Globus pallidus (tissue), 1 donor: ENCODE measurements at regions not wholly inside any gene's neighbourhood (a gene's known extent, or its start where the extent isn't known, plus 50 kb on each side); places are given as distances from the start of the nearest gene placed in this dataset.

Experiments
- DNase-seq: peaks from one replicate; pipeline ENCODE4 v3.0.0-alpha.2; 2015; ENCODE audit warnings: low spot score

DNA sequence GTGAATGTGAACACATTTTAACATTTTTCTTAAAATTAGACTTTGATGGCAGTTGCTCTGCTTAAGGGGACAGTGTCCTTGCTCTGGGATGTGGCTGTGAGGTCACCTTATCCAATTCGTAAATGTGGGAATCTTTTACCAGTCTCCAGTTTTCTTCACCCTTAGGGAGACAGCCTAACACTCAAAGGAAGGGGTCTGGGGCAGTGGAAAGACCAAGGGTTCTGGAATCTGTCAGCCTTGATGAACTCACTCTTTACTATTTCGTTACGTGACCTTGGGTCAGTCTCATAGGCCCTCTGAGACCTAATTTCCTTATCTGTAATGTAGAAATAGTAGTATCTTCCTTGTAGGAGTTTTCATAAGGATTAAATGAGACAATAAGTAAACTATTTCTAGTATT is 245.6 kb upstream of the ATP2B1 start:
- DNase-seq, result no peak

DNA sequence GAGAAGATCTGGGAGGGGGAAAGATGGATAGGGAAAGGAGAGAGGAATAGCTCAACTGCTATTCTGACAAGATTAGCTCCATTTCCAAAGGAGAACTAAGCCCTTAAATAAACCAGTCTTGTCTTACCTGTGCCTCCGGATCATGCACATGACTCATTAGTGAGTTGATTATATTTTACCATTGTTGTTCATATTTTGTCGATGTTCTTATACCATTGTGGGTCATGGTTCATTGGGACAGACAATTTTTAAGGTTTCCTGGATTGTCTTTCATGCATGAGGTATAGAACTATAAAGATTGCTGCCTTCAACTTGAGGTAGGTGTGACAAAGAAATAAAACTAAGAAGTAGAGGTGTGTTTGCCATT is 243.0 kb upstream of the ATP2B1 start:
- no peak for DNase-seq

DNA sequence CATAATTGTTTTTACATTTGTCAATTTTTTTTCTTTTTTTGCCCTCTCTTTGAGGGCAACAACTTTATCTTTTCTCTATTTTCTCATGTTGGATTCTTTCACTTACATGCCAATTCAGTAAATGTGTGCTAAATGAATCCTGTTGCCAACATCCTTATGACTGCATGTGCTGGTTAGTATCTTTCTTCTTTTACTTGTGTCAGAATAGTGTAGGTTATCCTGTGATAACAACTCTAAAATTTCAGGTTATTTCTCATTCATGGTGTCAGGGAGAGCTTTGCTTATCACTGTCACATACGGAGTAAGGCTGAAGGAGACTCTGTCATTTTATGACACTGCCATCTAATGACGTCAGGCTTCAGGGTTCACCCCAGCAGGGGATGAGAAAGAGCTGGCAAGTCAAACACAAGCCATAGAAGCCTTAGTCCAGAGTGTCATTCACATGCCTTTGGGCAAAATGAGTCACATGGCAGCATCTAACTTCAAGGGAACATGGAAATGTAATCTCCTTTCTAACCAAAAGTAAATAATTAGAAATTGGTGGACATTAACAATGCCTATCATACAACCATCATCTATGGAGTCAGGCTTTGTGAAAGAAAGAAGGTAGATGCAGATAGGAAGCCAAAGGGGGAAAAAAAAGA is 242.5 kb upstream of the ATP2B1 start:
- DNase-seq, result no peak

DNA sequence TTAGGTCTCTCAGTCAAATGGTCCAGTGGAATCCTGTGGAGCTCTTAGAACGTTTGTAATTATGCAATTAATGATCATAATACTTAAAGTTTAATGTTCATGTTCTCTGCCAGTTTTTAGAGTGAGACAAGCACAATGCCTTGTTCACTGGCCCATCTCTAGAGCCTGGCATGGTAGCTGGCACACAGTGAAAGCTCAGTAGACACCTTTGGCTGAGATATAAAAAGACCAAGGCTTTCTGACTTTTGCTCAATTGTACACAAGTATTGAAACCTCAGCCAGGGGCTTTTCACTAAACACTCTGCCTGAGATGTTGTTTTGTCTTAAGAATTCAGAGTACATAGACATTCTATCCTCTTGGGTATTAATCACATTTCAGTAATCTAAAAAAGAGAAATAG is 241.8 kb upstream of the ATP2B1 start:
- DNase-seq, result no peak

DNA sequence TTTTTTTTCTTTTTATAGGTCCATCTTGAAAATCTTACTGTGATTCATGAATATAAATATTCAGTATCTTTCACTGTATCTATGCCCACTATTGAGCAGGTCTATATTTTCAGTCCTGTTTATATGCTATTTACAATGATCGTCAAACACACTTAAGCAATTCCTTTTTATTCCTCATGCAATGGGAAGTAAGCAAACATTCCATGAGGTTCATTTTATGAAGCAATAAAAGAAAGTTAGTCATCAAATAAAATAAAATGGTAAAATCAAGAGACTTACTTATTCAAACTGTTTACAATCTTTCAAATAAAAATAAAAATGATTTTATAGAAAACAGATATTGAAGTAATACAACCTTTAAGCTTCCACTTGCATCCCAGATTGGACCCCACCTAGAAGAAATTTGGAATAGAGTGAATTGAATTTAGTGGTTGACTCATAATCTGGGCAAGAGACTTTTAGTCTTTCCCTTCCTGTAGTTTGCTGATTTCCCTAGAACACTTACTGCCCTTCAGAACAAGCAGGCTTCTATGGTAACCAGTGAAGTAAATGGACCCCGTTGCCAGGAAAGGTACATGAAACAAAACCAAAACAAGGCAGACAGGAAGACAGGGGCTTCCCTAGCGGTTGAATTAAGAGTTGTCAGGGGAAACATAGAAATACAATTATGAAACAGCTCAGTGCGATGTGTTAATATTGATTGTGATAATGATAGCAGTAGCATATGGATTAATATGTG is 241.0 kb upstream of the ATP2B1 start:
- no peak for DNase-seq

DNA sequence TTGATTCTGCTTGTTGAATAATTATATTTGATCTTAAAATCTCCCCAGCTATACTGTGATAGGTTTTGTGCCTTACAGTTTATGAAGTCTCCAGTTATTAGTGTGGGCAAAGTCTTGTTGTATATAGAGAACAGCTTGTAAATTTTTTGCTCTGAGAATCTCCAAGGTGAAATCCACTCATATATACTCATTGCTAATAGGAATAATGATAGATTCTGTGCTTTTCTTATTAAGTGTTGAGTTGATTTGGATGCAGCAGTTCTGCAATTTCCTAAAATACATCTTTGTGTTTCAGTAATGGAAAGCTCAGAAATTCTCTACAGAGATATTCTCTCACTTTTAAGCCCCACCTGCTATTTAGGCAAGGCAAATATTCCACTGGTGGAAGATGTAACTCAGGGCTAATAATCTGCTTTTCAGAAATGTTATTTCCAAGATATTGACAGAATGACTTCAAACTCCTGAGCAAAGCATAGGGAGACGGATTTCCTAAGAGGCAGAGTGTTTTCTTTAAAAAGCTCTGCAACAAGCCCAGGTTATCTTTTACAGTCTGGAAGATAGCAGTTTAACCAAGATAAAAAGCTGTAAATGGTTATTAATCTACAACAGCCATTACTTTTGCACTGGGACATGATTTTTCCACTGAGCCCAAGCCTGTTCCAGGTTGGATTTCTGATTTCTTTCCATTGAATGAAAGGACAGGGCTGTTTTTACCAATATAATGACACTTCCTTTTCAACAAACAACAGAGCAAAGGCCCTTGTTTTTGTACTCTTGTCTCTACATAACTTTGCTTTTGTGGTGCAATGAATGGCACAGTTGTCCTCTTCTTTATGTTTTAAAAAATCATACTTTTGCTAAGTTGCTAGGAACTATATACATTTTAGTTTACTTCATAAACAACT is 239.9 kb upstream of the ATP2B1 start:
- DNase-seq, result no peak

DNA sequence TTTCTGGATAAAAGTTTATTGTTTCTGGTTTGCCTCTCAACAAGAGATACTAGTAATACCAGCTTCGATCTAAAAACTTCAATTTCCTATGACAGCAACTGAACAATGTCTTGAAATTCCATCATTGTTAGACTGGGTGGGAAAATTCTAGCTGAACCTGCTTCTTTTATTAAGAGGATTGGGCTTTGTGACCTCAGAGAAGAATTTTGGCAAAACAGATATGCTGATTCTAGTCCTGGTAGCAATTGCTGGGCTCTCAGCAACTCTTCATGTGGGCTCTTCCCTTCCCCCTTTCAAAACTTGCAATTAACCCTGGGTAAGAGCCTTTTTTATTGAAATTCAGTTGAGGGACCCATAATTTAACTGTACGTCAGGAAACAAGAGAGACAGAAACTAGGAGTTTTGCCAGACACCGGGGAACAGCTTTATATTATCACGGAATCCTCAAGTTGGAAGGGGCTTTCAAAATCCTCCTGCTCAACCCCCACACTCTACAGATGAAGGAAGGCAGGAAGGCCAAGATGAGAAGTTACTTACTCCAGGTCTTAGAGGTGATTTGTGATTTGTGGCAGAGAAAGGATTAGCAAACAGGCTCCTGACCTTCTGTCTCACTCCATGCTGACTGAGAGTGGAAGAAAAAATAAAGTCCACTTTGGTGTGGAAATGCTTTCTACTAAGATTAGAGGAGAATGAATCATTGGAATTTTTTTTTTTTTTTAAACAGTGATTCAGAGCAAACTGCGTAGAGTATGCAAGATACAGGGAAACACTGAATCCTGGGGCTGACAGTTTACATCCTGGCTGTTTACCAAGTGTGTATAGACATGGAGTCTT is 239.0 kb upstream of the ATP2B1 start:
- no peak for DNase-seq

DNA sequence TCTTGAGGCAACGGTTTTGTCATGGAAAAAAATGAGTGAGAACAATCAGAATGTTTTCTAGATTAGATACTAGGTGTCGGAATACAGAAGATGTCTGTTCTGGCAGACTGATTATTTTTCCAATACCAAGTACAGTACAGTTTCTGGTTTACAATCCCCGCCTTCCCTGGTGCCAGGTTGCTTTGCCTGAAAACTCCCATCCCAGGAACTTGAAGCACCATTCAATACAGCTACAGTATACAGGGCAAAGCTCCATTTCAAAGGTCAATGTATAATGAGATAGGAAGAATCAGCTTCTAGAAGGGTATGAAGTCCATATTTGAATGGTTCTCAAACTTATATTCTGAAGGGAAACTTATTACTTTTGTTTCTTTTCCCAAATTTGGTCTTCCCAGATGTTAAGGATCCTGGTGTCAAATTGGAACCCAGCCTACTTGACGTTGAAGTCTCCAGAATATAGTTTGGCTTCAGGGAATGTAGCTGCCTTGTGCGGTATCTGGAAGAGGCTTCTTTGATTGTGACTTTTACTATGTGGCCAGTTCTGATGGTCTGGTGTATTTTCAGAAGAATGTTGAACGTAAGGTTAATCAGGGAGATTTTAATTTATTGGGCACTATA is 238.0 kb upstream of the ATP2B1 start:
- no peak for DNase-seq

DNA sequence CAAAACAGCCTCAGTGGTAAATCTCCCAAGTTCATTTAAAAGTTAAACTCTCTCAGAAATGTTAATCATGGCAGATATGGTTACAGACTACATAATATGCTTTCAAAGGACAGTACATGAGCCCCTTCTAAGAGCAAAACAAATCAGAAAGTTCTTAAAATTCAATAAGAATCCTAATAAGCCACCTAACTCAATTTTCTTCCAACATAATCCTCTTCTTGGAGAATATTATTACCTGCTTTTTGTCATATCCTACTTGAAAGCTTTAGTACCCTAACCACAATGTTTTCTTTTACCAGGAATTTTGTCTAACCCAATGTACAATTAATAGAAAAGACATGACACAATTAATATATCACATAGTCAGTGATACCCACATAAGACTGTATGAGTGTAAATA is 236.5 kb upstream of the ATP2B1 start:
- DNase-seq, result no peak

DNA sequence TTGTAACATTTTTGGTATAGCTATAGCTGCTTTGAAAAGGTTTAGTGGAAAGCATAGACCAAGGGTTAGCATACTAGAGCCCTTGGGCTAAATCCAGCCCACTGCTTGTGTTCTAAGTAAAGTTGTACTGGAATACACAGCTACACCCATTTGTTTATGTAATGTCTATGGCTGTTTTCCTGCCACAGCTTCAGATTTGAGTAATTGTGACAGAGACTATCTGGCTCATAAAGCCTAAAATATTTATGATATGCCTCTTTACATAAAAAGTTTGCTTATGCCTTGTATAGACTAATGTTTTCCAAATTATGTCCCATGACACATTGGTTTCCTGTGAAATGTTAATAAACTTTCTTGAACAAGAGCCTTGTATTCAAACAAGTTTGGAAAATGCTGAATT is 234.8 kb upstream of the ATP2B1 start:
- no peak for DNase-seq

DNA sequence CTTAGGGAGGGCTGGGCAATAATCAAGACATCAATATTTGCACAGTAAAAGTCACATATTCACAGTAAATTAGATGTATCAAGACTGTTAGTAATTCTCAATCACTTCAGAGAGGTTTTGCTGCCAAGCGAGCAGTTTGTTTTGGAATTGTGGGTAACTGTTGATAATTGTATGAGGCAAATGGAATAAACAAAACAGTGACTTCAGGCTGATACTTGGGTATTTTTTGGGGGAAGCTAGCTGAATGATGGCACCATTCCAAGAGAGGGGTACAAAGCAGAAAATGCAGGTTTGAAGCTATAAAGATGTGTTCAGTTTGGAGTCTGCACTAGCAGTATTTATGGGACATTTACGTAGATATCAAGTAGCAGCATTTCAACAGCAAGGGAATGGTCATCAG is 232.8 kb upstream of the ATP2B1 start:
- no peak for DNase-seq

DNA sequence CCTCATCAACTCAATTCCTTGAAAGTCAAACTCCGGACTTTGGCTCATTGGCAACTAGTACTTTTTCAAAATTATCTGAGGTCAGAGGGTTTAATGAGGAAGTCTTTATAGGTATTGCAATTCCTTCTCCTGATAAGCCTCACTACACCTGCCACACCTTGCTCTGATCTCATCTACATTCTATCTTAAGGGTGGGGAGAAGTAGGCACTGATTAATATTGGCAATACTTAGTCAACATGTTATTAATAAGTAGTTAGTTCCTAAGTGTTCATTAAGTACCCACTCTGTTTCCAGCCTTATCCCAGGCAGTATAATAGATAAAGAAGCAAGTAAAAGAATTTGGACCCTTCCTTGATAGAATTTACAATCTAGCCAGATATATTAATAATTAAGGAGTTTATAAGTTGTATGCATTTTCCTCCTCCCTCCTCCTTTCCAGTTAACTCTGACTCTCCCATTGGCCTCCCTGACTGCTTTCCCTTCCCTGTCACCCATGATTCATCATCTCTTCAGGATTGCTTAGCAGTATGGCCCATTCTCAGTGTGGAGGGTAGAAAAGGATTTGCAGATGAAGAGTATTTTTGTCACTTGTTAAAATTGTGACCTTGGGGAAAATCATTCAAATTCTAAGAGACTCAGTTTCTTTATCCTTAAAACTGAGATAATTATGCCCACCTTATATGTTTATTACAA is 231.0 kb upstream of the ATP2B1 start:
- no peak for DNase-seq

DNA sequence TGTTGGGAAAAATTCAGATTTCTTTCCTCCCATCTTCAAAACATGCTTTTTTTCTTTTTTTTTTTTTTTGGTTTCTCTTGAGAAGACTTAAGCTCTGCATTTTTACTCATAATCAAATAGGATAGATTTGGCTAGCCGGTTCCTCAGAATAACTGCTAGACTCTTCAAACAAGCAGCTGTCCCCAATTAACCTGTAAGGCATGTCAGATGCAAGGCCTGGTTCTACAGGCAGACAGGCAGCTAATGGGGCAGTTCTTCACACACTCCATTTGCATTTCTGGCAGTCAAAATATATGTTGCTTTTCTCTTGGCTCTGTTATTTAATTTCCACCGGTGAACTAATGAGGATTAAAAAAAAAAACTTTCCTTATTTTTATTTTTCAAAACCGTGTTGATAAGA is 228.0 kb upstream of the ATP2B1 start:
- DNase-seq, result no peak

DNA sequence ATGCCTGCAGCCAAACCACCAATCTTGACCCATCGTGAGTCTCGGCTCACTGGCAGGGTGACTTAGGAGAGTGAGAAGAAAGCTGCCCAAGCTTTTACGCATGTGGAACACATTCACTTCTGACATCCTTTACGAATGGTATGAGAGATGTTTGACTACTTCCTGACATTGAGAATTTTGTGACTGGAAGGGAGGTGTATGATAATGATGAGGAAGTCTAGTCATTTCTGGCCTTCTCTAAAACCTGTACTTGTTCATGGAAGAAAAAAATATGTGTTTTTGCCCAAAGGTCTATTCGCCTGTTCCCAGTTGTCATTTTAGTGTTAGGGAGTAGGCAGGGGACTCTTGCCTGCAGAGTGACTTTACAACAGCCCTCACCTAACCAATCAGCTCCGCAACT is 227.2 kb upstream of the ATP2B1 start:
- DNase-seq, result no peak

DNA sequence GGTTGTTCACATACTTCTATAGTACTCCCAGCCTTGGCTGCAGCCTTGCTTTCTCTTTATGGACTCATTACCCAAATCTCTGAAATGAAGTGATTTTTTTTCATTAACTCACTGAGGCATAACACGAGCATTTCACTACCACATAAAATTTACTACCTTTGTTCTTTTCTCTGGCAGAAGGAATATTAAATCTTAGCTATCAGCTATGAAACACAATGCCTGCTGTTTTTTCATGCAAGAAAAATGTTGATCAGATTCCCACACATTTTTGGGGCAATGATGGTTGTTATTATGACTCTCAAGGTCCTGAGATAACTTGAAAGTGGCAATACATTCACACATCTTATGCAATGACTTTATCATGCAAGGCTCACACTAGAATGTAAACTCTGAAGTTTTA is 225.3 kb upstream of the ATP2B1 start:
- no peak for DNase-seq

DNA sequence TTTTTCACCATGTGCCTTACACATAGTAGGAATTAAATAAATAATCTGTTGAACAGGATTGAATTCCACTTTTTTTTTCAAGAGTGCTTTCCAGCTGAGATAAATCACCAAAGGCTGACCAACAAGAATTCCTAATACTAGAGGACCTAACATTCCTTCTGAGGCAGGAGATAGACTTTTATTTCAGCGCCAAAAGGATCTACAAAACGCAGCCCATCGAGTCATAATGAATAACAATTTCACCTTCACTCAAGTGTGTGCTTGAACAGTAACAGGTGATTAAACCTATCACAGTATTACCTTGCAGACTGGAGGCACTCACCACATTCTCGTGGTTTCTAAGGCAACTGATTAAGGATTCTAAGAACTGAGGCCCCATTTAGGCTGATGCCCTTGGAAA is 224.3 kb upstream of the ATP2B1 start:
- no peak for DNase-seq

DNA sequence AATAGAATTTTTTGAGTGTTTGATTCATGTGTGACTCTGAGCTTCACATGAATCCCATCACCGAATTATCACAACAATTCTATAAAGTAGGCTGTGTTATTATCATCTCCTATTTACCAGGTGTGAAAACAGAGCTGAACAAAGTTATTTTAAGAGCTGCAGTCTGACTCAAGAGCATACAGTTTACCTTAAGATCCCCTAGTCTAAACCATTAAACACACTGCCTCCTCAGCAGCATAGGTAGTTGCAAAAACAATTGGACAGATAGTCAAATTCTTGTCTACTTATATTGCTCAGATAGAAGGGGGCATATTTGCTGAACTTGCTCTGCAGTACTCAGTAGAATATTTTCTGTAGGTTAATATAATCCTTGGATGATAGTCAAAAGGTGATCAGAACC is 219.8 kb upstream of the ATP2B1 start:
- DNase-seq, result no peak

DNA sequence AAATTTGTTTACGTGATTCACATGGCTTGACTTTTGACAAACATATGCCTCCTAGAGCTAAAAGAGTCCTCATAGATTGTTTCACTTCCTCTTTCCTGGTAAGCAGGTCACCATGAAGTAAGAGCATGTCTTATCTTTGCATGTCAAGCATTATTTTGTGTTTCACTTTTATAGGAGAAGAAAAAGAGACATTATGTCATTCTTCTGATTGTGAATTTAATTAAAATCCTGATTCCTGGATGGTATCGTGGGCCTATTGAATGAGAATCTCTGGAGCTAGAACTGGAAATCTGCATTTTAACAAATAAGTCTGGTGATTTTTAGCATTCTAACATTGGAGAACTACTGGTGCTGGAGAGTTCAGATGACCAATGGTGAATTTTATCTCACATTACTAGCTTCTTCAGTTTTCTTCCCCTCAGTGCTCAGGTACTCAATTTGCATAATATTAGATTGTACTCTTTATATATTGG is 218.6 kb upstream of the ATP2B1 start:
- peak; percentile 33 for DNase-seq

DNA sequence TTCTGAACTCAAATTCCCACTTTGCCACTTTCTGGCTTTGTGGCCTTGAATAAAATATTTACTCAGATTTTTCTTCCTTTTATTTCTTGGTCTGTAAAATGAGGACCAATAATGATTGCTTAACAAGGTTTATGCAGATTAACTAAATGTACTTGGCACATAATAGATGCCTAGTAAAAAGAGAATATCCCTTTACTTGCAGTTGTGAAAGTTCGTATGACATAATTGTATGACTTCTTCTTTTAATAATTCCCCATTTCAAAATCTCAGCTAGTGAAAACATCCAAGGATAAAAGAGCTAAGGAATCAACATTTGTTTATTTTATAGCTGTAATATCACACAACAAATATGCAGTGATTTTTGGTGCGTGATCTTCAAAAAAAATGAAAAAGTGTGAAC is 215.6 kb upstream of the ATP2B1 start:
- no peak for DNase-seq

DNA sequence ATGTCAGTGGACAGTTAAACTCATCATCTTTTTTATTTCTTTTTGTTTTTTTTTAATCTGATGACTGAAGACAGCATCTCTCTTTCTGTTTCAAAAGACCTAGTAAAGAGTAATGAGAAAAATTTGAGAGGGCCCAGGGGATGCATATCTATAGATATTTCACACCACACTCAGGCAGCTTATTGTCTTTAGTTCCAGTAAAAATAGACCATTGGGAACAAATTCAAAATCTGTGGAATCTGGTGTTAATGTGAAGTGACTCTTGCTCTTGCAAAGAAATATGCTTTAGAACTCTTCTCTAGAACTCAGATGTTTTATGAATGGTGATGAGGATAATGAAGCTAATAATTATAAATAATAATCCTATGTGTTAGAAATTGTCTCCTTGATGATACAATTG is 214.5 kb upstream of the ATP2B1 start:
- no peak for DNase-seq

DNA sequence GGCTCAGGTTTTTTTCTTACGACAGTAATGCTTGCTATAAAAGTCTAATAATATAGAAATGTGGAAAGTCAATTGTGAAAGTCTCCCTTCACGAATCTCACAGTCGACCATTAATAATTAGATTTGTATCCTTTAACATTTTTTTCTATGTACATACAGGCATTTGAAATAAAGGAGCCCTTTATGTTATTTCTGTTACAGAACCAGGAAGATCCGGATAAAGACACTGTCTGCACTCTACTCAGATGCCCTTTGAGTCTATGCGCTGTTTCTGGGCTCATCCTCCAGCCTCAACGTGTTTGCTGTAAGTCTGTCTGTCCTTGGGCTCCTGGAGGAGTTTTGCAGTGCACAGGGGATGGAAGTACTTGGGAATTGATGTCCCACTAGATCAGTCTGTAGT is 212.2 kb upstream of the ATP2B1 start:
- no peak for DNase-seq
